SK-N-MC (cell line): ENCODE measurements at regions not wholly inside any gene's neighbourhood (a gene's known extent, or its start where the extent isn't known, plus 50 kb on each side); places are given as distances from the start of the nearest gene placed in this dataset.

Source experiments
- EZH2 ChIP-seq: fragments of 200-600 bp; sonication (generic); IDR thresholded peaks from one replicate; pipeline ENCODE4 v1.6.1; 2017; ENCODE audit warnings: antibody characterized with exemption
- POLR2AphosphoS5 ChIP-seq: IDR thresholded peaks from 2 replicates; pipeline ENCODE4 v1.6.1; 2012; ENCODE audit warnings: mild to moderate bottlenecking, low read depth, low read length, borderline replicate concordance

DNA sequence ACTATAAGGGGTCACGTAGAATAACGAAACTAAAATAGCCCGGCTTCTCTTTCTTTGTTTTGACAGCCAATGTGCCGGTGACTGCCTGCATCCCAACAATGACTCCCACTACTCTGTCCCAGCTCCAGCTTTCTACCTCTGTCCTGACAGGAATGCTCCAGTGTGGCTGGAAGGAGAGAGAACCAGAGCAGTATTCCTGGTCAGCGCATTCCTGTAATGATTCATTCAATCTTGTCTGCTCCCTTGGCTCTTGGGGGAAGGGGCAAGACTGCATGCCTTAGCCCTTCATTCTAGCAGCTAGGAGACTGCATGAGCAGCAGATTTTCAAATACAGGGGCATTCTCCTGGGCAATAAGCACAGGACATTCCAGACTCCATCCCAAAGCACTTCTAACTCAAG, 132.1 kb upstream of the PRMT6 start:
- no peak for TF ChIP-seq POLR2AphosphoS5
- no peak for TF ChIP-seq EZH2
